Astrocyte of the cerebellum (primary cell): ENCODE measurements at regions not wholly inside any gene's neighbourhood (a gene's known extent, or its start where the extent isn't known, plus 50 kb on each side); places are given as distances from the start of the nearest gene placed in this dataset.
"Not testable (repeated sequence)": the region's sequence is repeated elsewhere in the genome, so short reads cannot be mapped to it uniquely, and the experiment has no call there.

Source experiments
- DNase-seq: peaks from one replicate; pipeline ENCODE4 v3.0.0-alpha.2; 2011; ENCODE audit warnings: low read depth
- H3K4me3 ChIP-seq: 2 replicates; pipeline ENCODE4 v1.5.1; 2011; ENCODE audit warnings: mild to moderate bottlenecking, low read depth, low read length, moderate library complexity
- in situ Hi-C: cut with HindIII; loops from 2 replicates; pipeline ENCODE4 v1.10.0; 2017; ENCODE audit warnings: low sequenced_read_pairs
- TF ChIP-seq, protein P1 (sequence below): IDR thresholded peaks from 2 replicates; pipeline ENCODE4 v1.5.1; 2012; ENCODE audit warnings: low read length, low read depth, moderate library complexity, mild to moderate bottlenecking; ENCODE audit errors: missing control alignments

- DNase-seq = no peak
- no peak overlapping the region for H3K4me3 ChIP-seq
- TF ChIP-seq, protein P1, sequence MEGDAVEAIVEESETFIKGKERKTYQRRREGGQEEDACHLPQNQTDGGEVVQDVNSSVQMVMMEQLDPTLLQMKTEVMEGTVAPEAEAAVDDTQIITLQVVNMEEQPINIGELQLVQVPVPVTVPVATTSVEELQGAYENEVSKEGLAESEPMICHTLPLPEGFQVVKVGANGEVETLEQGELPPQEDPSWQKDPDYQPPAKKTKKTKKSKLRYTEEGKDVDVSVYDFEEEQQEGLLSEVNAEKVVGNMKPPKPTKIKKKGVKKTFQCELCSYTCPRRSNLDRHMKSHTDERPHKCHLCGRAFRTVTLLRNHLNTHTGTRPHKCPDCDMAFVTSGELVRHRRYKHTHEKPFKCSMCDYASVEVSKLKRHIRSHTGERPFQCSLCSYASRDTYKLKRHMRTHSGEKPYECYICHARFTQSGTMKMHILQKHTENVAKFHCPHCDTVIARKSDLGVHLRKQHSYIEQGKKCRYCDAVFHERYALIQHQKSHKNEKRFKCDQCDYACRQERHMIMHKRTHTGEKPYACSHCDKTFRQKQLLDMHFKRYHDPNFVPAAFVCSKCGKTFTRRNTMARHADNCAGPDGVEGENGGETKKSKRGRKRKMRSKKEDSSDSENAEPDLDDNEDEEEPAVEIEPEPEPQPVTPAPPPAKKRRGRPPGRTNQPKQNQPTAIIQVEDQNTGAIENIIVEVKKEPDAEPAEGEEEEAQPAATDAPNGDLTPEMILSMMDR = no peak
- in situ Hi-C loops = no loop called here
Observed at GRCh38 chr1:79517470-79518224, 511.1 kb upstream of the ADGRL4 start.

- TF ChIP-seq, protein P1 = no peak
- H3K4me3 ChIP-seq = no peak overlapping the region
- DNase-seq = no peak
- in situ Hi-C loops = no loop called here
Observed at GRCh38 chr1:79507770-79508169, 501.2 kb upstream of the ADGRL4 start.

GRCh38 chr1:79501153-79501552 is 494.6 kb upstream of the ADGRL4 start:
- TF ChIP-seq, protein P1 = no peak
- H3K4me3 ChIP-seq = no peak overlapping the region
- no peak for DNase-seq
- in situ Hi-C loops = no loop called here

DNA sequence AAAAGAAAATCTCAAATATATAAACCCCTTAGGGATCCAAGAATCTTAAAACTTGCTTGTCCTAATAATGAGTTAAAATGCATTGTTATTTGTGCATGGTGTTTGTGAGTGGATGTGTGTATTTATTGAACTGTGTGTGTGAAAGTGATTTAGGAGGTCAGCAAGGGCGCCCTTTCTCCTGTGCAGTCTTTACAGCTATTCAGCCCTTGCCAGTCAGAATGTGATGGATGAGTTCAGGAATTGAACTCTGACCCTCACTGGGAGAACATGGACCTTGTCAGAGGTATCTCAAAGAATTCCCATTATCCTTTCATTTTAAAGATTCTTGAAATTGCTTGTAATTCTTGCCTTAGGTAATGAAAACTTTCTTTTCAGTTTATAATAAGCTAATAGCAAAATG is 493.0 kb upstream of the ADGRL4 start:
- in situ Hi-C loops = no loop called here
- DNase-seq = no peak
- H3K4me3 ChIP-seq = no peak overlapping the region
- TF ChIP-seq, protein P1 = no peak

DNA sequence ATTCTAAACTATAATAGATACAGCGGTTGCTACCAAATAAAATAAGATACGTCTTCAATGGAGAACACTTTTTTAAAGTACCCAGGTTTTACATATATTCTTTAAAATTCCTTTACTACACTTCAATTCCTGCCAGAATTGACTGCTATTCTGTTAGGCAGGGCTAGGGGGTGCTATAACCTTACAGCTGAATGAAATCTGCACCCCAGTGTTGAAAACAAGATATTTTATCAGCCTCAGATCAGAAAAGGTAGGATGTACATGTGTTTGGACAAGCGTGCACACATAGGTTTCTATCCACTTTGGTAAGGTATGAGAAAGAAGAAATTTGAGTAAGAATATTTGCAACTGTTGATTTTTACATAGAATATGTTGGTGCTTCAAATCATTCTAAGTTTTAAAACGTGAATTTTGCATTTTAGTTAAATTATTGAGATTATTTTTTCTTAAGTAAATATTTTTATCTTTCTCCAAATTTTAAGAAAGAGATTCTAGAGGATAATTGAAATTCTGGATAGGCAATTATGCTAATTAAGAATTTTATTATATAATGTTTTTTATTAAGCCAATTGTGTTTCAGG is 490.8 kb upstream of the ADGRL4 start:
- peak; percentile 19 for DNase-seq
- H3K4me3 ChIP-seq = no peak overlapping the region
- in situ Hi-C loops = no loop called here
- TF ChIP-seq, protein P1 = peak; percentile 94

- DNase-seq = no peak
- in situ Hi-C loops = no loop called here
- TF ChIP-seq, protein P1 = no peak
- H3K4me3 ChIP-seq = no peak overlapping the region
Observed at GRCh38 chr1:79496129-79496528, 489.6 kb upstream of the ADGRL4 start.

DNA sequence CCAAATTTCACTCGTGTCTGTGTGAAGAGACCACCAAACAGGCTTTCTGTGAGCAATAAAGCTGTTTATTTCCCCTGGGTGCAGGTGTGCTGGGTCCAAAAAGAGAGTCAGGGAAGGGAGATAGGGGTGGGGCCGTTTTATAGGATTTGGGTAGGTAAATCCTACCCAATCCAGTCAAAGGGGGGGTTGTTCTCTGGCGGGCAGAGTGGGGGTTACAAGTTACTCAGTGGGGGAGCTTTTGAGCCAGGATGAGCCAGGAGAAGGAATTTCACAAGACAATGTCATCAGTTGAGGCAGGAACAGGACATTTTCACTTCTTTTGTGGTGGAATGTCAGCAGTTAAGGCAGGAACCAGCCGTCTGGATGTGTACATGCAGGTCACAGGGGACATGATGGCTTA is 487.2 kb upstream of the ADGRL4 start:
- in situ Hi-C loops, H3K4me3 ChIP-seq, DNase-seq: not testable (repeated sequence)

- in situ Hi-C loops, H3K4me3 ChIP-seq, DNase-seq: not testable (repeated sequence)
Observed at GRCh38 chr1:79488572-79489121, 482.1 kb upstream of the ADGRL4 start.
